ENCODE measurements at regions not wholly inside any gene's neighbourhood (a gene's known extent, or its start where the extent isn't known, plus 50 kb on each side); places are given as distances from the start of the nearest gene placed in this dataset.
"Not testable (repeated sequence)": the region's sequence is repeated elsewhere in the genome, so short reads cannot be mapped to it uniquely, and the experiment has no call there.

- no peak for DNase-seq
Observed at GRCh38 chr10:121138112-121138860, 287.1 kb downstream of the WDR11 start.

DNA sequence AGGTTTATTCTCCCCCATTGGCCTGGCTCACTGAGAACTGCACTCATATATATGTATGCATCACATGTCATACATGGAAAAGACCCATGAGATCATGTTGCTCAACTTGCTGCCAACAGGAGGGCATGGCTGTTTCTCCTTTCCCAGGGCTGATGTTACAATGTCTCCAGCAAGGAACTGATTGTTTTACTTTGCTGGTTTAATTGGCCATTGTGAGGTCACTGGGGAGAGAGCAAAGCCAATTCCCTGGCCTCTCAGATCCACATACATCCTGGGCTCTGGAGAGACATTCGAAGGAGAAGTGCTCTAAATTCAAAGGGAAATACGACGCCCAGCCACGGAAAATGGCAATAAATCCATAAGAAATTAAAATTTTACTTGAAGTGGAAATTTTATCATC lies 287.8 kb downstream of the WDR11 start:
- no peak for DNase-seq

DNA sequence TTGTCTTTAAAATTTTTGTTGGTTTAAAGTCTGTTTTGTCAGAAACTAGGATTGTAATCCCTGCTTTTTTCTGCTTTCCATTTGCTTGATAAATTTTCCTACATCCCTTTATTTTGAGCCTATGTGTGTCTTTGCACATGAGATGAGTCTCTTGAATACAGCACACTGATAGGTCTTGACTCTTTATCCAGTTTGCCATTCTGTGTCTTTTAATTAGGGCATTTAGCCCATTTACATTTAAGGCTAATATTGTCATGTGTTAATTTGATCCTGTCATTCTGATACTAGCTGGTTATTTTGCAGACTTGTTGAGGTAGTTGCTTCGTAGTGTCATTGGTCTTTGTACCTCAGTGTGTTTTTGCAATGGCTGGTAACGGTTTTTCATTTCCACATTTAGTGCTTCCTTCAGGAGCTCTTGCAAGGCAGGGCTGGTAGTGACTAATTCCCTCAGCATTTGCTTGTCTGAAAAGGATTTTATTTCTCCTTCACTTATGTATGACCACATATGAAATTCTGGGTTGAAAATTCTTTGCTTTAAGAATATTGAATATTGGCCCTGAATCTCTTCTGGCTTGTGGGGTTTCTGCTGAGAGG lies 294.7 kb downstream of the WDR11 start:
- DNase-seq = not testable (repeated sequence)

DNA sequence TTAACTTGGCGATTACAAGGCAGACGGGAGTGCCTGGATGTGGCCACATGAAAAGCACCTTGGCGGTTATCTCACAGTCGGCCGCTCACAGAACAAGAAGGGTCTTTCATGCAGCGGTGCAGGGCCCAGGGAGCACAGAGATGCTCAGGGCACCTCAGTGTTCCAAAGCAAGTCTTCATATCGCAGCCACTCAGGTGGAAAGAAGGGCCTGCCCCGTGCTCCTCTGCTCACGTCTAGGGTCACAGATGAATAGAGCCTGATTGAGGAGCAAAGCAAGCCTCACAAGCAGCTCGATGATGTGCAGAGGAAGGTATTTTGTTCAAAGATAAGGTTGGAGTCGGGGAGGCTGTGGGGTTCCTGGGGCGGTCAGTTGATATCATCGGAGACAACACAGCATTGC lies 297.8 kb downstream of the WDR11 start:
- no peak for DNase-seq

DNA sequence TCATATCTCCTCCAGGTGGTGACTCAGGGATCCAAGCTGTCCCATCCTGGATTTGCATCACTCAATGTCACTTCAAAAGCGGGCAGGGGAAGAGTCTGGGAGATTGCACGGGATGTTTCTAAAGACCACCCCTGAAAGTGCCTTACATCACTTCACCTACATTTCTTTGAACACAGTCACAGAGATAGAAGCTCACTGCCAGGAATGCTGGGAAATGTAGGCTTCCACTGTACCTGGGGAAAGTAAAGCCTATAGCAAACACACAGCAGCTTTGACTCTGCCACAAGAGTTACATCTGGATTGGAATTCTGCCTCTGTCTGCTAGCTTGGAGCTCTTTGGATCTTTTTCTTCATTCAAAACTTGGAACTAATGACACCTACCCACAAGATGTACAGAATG lies 300.9 kb downstream of the WDR11 start:
- no peak for DNase-seq

GRCh38 chr10:121152935-121153334 lies 301.8 kb downstream of the WDR11 start:
- DNase-seq = no peak

- no peak for DNase-seq
Observed at GRCh38 chr10:121154310-121154709, 303.1 kb downstream of the WDR11 start.

DNA sequence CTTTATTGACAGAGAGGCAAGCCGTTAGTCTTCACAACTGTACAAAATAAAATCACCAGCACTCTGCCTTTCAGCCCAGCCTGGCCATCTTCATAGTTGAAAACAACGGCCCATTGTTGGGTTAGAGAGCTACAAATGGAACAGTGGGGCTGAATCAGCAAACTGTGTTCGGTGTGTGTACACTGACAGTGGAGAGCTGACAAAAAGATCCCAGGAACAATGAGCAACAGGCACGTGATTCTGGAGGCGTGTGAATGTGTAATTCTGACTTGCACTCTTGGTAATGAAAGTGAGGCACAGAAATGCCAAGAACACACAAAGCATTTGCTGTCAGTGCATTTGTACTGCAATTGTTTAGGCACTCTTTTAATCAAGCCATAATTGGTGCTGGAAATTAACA lies 303.7 kb downstream of the WDR11 start:
- DNase-seq = no peak

GRCh38 chr10:121155742-121156474 lies 304.7 kb downstream of the WDR11 start:
- DNase-seq = no peak

DNA sequence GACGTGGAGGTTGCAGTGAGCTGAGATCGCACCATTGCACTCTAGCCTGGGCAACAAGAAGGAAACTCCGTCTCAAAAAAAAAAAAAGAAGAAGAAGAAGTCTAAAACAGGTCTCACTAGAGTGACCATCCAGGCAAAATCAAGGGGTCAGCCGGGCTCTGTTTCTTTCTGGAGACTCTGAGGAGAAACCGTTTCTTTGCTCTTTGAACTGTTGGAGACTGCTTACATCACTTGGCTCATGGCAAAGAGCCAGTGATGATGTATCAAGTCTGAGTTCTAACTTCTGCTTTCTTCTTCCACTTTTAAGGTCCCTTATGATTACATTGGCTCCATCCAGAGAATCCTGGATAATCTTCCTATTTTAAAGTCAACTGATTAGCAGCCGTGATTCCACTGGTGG lies 306.8 kb downstream of the WDR11 start:
- DNase-seq = no peak

DNA sequence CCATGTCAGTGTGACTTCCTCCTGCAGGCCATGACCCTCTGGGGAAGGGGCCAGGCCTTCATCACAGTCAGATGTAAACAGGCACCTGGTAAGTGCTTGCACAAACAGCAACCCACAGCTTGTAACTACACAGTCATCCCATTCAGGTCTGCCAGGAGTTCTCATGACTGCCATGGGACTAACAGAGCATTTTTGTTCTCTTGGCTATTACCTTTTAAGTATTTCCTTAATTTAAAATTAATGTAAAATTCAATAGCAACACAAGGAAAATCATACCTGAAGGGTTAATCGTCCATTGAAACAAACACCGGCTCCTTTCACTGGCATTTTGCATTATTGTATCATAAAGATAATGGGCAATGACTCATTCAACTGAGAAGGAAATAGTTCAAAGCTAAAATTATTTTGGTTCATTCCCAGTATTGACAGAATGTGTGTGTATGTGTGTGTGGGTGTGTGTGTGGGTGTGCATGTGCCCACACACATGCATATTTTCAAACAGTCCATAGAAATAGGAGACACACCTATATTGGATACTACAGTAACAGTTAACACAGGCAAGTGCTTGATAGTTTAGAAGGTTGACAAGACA lies 307.9 kb downstream of the WDR11 start:
- no peak for DNase-seq

DNA sequence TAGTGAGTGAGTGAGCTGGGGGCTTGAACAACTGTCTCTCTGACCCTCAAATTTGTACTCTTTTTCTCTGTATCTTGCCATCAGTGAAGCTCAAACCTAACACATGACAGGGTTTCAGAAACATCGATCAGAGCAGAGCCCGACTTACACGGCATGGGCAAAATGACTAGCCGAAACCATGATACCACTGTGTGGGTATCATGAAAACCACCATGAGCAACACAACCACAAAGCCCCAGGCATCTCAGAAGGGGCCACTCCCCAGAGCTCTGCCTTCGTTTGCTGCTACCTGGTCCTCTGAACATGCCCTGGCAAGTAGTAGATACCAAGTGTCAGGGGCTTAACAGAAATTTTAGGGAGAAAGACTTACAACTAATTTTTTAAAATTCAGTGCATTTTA lies 308.5 kb downstream of the WDR11 start:
- DNase-seq = no peak

DNA sequence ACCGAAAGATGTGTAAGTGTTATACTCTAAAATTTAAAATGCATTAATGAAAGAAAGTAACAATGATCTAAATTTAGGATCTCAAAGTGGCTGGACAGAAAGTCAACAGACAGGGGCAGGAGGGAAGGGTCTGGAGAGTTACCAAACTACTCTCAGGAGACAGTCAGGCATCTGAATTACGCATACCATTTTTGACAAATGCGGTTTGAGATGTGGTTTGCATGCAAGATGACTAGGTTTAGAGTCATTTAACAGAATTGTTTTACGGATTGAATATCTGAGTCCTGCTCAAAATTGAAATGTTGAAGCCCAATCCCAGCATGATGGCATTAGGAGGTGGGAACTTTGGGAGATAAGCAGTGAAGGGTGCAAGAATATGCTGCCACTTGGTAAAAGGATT lies 314.1 kb downstream of the WDR11 start:
- peak; percentile 39 for DNase-seq

DNA sequence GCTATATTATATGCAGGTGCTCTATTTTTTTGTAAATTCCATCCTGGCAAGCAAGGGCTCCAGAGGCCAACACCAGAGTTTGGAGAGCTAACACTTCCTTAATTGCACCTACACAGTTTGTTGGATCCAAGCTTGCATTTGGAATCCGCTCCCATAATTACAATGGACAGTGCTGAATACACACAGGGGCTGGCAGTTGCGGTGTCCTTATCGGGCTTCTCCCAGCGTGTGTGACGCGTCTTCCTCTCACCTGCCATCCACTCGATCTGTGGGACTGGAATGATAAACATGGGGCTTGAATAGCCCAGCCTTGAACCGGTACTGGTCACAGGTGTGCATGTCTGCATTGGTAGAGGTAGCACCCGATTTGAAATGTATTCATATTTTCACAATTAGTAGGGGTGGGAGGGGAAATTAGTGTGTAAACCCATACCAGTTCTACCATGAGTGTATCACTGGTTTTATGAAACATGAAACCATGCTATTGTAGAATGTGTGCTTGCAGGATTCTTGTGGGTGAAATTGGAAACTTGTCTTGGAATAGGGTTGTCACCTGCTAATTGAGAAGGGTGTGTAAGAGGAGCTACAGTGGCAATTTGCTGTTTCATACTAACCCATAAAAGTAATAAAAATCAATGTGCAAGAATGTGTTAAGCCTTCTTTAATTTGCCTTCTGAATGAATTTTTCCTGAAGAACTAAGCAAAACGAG lies 316.5 kb downstream of the WDR11 start:
- no peak for DNase-seq

DNA sequence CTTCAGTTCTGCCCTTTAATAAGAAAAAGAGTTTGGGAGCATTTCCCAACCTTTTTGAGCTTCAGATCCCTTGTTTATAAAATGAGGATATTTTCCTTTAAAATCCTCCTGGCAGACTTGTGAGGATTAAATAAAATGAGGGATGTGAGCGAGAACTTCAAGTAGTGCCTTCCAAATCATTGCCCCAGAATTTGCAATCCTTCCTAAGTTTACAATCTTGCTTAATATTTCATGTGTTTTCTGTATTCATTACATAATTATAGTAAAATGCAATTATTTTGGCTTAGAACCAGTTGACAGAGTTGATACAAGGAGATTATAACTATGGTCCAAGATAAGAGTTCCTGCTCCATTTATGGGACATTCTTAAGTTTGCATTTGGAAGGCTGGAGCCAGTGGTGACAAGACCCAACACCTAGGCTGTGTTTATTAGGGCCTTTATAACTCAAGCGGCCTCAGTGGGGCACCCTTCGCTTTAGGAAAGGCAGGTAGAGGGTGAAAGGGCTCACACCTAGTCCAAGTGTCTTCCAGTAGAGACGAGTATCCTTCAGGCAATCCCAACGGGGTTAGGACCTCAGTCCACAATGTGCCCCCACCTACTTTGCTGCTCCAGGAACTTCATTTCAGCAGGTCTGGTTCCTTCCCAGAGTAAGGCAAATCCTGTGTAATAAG lies 317.5 kb downstream of the WDR11 start:
- no peak for DNase-seq

DNA sequence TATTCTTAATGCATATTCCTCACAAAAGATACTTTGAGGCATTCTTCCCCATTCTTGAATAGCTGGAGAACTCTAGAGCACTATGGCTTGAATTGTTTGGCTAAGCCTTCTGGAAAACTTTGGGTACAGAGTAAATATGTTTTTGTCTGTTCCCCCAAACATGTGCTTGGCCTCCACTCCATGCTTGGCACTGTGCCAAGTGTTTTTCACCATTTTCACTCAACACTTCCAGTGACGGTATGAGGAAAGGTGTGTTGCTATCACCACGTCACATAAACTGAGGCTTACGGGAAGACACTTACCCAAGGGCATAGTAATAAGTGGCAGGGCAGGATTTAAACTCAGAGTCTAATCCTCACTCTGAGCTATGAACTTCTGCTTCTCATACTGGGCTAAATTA lies 318.2 kb downstream of the WDR11 start:
- DNase-seq = no peak

- DNase-seq = no peak
Observed at GRCh38 chr10:121171825-121172787, 320.9 kb downstream of the WDR11 start.

- DNase-seq = no peak
Observed at GRCh38 chr10:121179006-121179405, 327.8 kb downstream of the WDR11 start.

- DNase-seq = no peak
Observed at GRCh38 chr10:121182219-121182618, 331.1 kb downstream of the WDR11 start.

- DNase-seq = no peak
Observed at GRCh38 chr10:121183236-121183635, 332.1 kb downstream of the WDR11 start.

DNA sequence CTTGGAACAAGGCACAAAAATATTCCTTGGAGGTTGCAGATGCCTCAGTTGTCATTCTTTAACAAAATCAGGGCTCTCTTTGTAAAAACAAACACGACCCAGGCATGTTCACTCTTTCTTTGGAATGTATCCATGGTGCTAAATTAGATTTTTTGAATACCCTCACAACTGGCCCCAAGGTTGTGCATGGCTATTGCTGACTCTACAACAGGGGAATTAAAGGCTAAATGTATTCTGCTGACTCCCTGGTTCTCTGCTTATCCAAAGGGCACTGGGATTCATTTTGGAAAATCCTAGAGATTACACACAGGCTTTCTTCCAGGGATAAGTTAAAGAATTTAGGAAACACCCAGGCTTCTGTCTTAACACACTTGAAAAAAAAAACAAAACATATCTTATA lies 332.5 kb downstream of the WDR11 start:
- DNase-seq = no peak
